MV-4-11 (cell line): ENCODE measurements at regions not wholly inside any gene's neighbourhood (a gene's known extent, or its start where the extent isn't known, plus 50 kb on each side); places are given as distances from the start of the nearest gene placed in this dataset.

ENCODE experiments used
- DNase-seq: peaks from one replicate; lab custom pipeline; 2025; lab: John Stamatoyannopoulos, UW

DNA sequence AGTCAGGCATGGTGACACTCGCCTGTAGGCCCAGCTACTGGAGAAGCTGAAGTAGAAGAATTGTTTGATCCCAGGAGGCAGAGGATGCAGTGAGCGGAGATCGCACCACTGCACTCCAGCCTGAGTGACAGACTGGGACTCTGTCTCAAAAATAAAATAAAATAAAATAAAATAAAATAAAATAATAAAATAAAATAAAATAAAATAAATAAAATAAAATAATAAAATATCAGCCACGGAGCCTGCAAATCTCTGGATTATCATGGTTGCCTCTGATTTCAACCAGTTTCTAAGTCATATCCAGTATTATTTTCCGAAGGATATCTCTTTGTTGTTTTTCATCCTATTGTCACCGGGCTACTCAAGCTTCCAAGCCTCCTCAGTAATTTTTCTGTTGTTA lies 51.7 kb upstream of the FZD8 start:
- no peak for DNase-seq
